GM21447 (cell line): ENCODE measurements at regions not wholly inside any gene's neighbourhood (a gene's known extent, or its start where the extent isn't known, plus 50 kb on each side); places are given as distances from the start of the nearest gene placed in this dataset.
A peak's percentile ranks its signal among the peaks of the same experiment; 100 is the strongest.
"Not testable (repeated sequence)": the region's sequence is repeated elsewhere in the genome, so short reads cannot be mapped to it uniquely, and the experiment has no call there.

Experiments used
- ATAC-seq: cut with Tn5 transposase; IDR thresholded peaks from one replicate; pipeline ENCODE4 v1.9.1; 2021; ENCODE audit not compliant: unreplicated experiment

GRCh38 chr6:97347111-97347510, 64.1 kb upstream of the MMS22L start:
- ATAC-seq, result no peak

- no peak for ATAC-seq
These were observed 78.3 kb upstream of the MMS22L start for GRCh38 chr6:97361286-97361685.

DNA sequence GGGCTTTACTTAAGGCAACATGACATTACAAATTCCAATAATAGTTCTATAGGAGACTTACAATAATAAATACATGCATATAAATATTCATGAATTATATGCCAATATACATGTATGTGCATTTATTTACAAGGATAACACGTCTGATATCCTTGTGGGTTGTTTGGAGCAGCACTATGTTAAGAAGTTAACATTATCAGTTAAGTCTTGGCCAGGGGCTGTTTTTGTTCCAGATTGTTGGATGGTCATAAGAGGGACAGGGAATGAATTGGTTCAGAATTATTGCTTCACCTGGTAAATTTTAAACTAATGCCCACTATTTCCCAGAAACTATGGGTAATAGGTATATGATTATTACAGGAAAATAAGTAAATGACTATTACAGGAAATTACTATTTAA, 81.3 kb upstream of the MMS22L start:
- ATAC-seq, result no peak

GRCh38 chr6:97382071-97382470, 99.1 kb upstream of the MMS22L start:
- ATAC-seq, result not testable (repeated sequence)

- no peak for ATAC-seq
These were observed 109.7 kb upstream of the MMS22L start for GRCh38 chr6:97392735-97393134.

GRCh38 chr6:97394160-97394748, 111.2 kb upstream of the MMS22L start:
- peak; percentile 93 for ATAC-seq

- no peak for ATAC-seq
These were observed 113.9 kb upstream of the MMS22L start for GRCh38 chr6:97396880-97397279.

- ATAC-seq, result no peak
These were observed 116.2 kb upstream of the MMS22L start for GRCh38 chr6:97399208-97399607.

- ATAC-seq, result no peak
These were observed 118.5 kb upstream of the MMS22L start for GRCh38 chr6:97401533-97401932.

GRCh38 chr6:97405818-97406409, 122.9 kb upstream of the MMS22L start:
- no peak for ATAC-seq

- ATAC-seq, result no peak
These were observed 123.6 kb upstream of the MMS22L start for GRCh38 chr6:97406633-97407032.

- ATAC-seq, result no peak
These were observed 128.6 kb upstream of the MMS22L start for GRCh38 chr6:97411610-97412009.

GRCh38 chr6:97412511-97412910, 129.5 kb upstream of the MMS22L start:
- no peak for ATAC-seq

DNA sequence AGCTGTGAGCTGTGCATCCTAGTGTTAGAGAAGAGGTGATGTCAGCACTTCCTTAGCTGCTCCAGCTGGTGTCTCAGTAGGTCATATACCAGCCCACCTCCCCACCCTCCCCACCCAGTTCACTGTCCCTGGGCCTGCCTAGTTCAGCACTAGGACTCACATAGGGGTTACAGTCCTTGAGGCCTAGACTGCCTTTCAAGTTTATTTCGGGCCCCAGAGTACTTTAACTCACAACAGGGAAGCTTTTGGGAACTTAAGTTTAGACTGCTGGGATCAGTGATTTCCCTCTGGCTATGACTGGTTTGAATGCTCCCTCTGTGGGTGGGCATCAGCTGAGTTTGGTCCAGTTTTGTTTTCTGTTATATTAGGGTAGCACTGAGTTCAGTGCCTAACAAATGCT, 139.2 kb upstream of the MMS22L start:
- no peak for ATAC-seq

DNA sequence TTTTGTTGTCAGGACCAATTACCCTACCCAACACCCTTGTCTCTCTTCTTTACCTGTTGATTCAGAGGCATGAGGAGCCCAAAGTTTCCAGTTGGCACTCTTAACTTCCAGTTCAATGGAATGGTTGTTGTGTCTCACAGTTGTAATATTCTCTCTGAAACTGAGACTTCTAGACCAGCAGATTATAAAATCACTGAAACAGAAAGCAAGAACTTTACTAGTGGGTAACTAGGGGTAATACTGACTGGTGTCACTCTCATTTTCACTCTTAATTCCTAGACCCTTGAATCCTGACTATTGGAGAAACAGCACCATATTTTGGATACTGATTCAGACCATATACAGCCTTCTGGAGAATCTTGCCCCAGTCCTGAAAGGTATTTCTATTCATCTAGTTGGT, 140.2 kb upstream of the MMS22L start:
- peak; percentile 64 for ATAC-seq

DNA sequence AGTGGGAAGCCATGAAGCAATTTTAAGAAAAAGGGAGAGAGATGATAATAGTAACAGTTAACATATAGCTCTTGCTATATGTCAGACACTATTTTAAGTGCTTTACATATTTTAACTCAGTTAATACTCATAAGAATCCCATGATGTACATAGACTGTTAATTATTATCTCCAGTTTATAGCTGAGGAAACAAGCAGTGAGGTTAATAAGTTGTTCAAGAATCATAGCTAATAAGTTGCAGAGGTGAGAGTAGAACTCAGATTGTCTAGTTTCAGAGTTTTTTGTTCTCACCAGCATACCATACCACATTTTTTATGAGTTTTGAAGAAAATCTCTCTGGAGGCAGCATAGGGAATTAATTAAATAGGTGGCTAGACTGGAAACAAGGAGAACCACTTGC, 144.6 kb upstream of the MMS22L start:
- ATAC-seq, result peak; percentile 88

- no peak for ATAC-seq
These were observed 154.1 kb upstream of the MMS22L start for GRCh38 chr6:97437087-97437486.

DNA sequence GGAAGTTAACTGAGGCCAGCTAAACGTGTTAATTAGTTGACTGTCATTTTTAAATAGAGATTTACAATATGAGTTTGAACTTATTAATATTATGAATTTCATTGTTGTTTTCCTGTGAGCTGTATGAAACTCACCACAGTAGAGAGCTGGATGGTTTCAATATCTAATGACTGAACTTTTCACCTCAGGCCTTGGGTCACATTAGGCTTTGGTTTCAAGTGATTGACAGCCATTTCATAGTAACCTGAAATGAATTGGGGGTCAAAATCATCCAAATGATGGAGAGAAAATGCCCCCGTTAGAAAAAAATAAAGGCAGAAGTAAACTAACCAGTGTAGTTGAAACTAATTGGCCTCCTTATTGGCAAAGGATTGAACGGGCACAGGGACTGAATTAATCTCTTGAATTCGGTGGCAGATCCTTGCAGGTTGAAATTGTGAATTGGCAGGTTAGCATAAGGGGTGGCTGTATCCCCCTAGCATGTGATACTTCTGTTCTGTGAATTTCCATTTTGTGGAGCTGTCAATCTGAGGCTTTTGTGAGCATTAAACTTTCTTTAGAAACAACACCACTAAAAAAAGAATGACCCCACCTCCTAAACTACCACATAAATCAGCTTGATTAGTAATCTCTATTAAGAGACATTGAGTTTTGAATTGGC, 155.1 kb upstream of the MMS22L start:
- ATAC-seq, result peak; percentile 62

DNA sequence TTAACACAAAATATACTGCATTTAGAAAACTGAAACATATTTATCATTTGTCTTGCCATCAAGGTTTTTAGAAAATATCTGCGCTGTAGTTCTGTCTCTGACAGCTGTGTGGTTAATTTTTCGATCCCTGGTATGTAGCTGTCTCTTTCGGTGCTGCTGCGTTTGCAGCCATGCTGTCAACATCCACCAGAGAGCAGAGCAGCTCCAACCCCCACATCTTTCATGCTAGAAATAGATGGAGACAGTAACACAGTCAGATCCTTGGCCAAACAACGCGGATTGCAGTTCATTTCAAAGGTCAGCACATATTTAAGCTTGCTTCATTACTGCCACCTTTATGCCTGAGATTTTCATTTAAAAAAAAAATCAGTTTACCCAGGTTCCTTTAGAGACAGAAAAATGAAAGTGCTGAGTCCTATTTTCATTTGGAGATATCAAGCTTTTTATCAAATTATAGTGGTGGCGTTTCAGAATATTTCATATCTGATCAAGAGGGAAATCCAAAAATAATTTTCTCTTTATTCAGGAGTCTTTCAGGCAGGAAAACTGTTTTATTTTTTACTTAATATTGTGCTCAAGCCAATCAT, 157.7 kb upstream of the MMS22L start:
- ATAC-seq, result no peak

- ATAC-seq, result no peak
These were observed 160.5 kb upstream of the MMS22L start for GRCh38 chr6:97443408-97444080.

DNA sequence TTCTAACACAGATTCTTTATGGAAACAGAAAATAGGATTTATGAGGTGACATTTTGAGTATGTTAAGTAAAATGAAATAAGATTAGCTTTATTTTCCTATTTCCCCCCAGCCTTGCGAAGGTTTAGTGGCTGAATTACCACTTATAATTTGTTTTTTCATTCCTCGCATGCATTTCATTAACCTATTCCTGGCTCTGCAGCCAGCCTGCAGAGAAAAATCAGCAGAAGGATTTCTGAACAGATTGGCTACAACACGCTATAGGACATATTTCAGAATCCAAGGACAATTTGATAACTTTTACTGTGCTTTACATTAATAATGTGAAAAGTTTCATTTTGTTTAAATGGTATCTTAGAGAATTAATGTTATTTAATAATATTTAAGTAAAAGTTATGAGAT, 162.4 kb upstream of the MMS22L start:
- no peak for ATAC-seq
